Motor neuron (in vitro differentiated cells): ENCODE measurements at regions not wholly inside any gene's neighbourhood (a gene's known extent, or its start where the extent isn't known, plus 50 kb on each side); places are given as distances from the start of the nearest gene placed in this dataset.

Source experiments
- ATAC-seq, 8 experiments: fragments of 200-7000 bp; cut with Tn5 transposase; replicated peaks in 6 of 8; 2 replicates each; pipeline ENCODE4 v1.8.0; 2021; ENCODE audit warnings: mild to moderate bottlenecking in 8 of 8, moderate library complexity in 8 of 8
- H3K27ac ChIP-seq, 2 donors: fragments of 250-450 bp; sonication (Bioruptor Pico); 2 replicates each; pipeline ENCODE4 v1.9.0; 2021; ENCODE audit warnings: antibody characterized with exemption in 2 of 2, mild to moderate bottlenecking in 2 of 2, moderate library complexity in 1 of 2
- H3K4me1 ChIP-seq, 2 donors: fragments of 250-450 bp; sonication (Bioruptor Pico); replicated peaks in 1 of 2; 2 replicates each; pipeline ENCODE4 v1.6.1; 2021; ENCODE audit warnings: antibody characterized with exemption in 2 of 2, mild to moderate bottlenecking in 2 of 2, moderate library complexity in 1 of 2
- H3K4me3 ChIP-seq, 5 donors: fragments of 250-450 bp; sonication (Bioruptor Pico); 2 replicates each; pipeline ENCODE4 v1.9.0; 2021; ENCODE audit warnings: antibody characterized with exemption in 5 of 5, mild to moderate bottlenecking in 5 of 5, moderate library complexity in 4 of 5
- WGBS, 10 experiments: fragments of 450-650 bp; shearing (Covaris generic); methylation state at CpG; one replicate each; pipeline ENCODE4 v1.0.0; 2022; 5-methylcytosine and 5-hydroxymethylcytosine counted together
- in situ Hi-C, 9 experiments: fragments of 400-800 bp; cut with MboI; loops; one replicate each; pipeline ENCODE4 v1.15.0; 2021; ENCODE audit warnings: low sequenced_read_pairs in 9 of 9, low pct_unique_long_range_greater_than_20kb in 2 of 9; ENCODE audit not compliant: unreplicated experiment in 9 of 9

GRCh38 chr5:57601996-57602395 is 119.4 kb upstream of the ACTBL2 start:
- WGBS, 10 experiments: 32 to 94% (median 77%) methylated on average over 1 to 4 of the region's 4 CpGs; no CpG with 5 or more reads in 1 of the 10 experiments
- Histone ChIP-seq H3K27ac (no peak overlapping the region), H3K4me1 (no peaks in the 10 kb centered on the region), H3K4me3 (no peak overlapping the region)
- in situ Hi-C loops: no loop called here
- ATAC-seq: no peak

DNA sequence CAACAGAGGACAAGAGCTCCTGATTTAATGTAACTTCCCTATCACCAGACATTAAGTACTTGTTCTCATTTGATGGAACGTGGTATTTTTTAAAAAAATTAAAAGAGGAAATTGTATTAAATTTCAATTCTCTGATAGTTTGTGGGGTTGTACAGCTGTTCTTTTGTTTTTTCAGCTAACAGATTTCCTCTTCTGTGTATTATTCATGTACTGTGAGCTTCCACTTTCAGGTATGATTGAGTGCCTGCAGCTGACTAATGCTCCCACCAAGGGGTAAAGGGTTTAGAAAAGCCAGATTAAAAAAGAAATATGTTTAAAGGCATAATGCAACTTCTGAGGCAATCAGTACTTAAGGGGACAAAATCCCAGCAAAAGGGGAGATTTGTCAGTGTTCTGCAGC is 117.7 kb upstream of the ACTBL2 start:
- peaks cover 0 to 11% of the 10 kb centered on the region in 2 donors for H3K4me1 ChIP-seq
- H3K4me3 ChIP-seq: no peak overlapping the region
- no peak overlapping the region for H3K27ac ChIP-seq
- 50 to 89% (median 80%) methylated on average over 1 of the region's 1 CpG; no CpG with 5 or more reads in 5 of the 10 experiments for WGBS, 10 experiments
- no peak for ATAC-seq
- in situ Hi-C loops: no loop called here

GRCh38 chr5:57598756-57599155 is 116.1 kb upstream of the ACTBL2 start:
- no peak overlapping the region for H3K4me3 ChIP-seq
- no peak overlapping the region for H3K27ac ChIP-seq
- H3K4me1 ChIP-seq: peaks cover 0 to 19% of the 10 kb centered on the region in 2 donors
- 8 to 100% (median 50%) methylated on average over 1 to 3 of the region's 3 CpGs for WGBS, 10 experiments
- peak in 6 of 8 experiments; percentile 30 to 89 (median 44) for ATAC-seq
- in situ Hi-C loops: no loop called here

- ATAC-seq: peak in 1 of 8 experiments; percentile 15
- Histone ChIP-seq H3K4me3 (no peak overlapping the region), H3K27ac (no peak overlapping the region), H3K4me1 (peaks cover 0 to 19% of the 10 kb centered on the region in 2 donors)
- in situ Hi-C loops: no loop called here
- WGBS, 10 experiments: 73 to 100% (median 83%) methylated on average over 1 to 8 of the region's 10 CpGs; no CpG with 5 or more reads in 5 of the 10 experiments
These were observed 115.5 kb upstream of the ACTBL2 start for GRCh38 chr5:57598097-57598496.

DNA sequence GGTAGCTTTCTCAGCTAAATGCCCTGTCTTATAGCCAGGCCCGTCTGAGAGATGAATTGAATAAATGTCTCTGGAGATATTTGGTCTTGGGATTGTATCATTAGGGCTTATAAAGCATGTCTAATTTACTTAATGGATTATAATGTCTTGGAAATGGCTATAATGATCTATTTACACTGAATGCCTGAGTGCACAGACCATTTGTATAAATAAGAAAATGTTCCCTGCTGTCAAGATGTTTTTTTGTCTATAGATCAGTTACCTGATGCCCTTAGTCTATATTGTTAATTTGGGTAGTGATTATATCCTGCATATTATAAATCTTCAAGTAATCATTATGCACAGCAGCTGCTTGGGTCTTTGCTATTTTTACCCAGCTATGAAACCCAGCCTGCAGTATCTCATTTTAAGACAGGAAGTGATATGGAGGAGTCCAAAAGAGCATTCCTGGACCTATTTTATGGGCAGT is 112.9 kb upstream of the ACTBL2 start:
- H3K27ac ChIP-seq: no peak overlapping the region
- WGBS, 10 experiments: 0 to 86% (median 40%) methylated on average over 1 of the region's 1 CpG; no CpG with 5 or more reads in 3 of the 10 experiments
- ATAC-seq: peak in 5 of 8 experiments; percentile 69 to 90 (median 82)
- H3K4me1 ChIP-seq: peaks cover 0 to 19% of the 10 kb centered on the region in 2 donors
- in situ Hi-C loops: no loop called here
- H3K4me3 ChIP-seq: no peak overlapping the region

GRCh38 chr5:57594436-57594835 is 111.8 kb upstream of the ACTBL2 start:
- 0 to 100% (median 40%) methylated on average over 1 to 2 of the region's 6 CpGs; no CpG with 5 or more reads in 3 of the 10 experiments for WGBS, 10 experiments
- no peak for ATAC-seq
- H3K4me1 ChIP-seq: peaks cover 0 to 19% of the 10 kb centered on the region in 2 donors
- no peak overlapping the region for H3K4me3 ChIP-seq
- in situ Hi-C loops: no loop called here
- H3K27ac ChIP-seq: no peak overlapping the region

- in situ Hi-C loops: no loop called here
- Histone ChIP-seq H3K27ac (no peak overlapping the region), H3K4me1 (peaks cover 0 to 19% of the 10 kb centered on the region in 2 donors), H3K4me3 (no peak overlapping the region)
- no peak for ATAC-seq
- WGBS, 10 experiments: 8 to 94% (median 70%) methylated on average over 1 to 3 of the region's 3 CpGs; no CpG with 5 or more reads in 5 of the 10 experiments
These were observed 109.6 kb upstream of the ACTBL2 start for GRCh38 chr5:57592236-57592635.

- Histone ChIP-seq H3K4me1 (no peaks in the 10 kb centered on the region), H3K27ac (no peak overlapping the region), H3K4me3 (no peak overlapping the region)
- in situ Hi-C loops: no loop called here
- ATAC-seq: no peak
- 14 to 100% (median 83%) methylated on average over 1 of the region's 1 CpG; no CpG with 5 or more reads in 3 of the 10 experiments for WGBS, 10 experiments
These were observed 104.0 kb upstream of the ACTBL2 start for GRCh38 chr5:57586649-57587048.

GRCh38 chr5:57582578-57583070 is 100.0 kb upstream of the ACTBL2 start:
- 45 to 100% (median 79%) methylated on average over 1 to 3 of the region's 3 CpGs; no CpG with 5 or more reads in 1 of the 10 experiments for WGBS, 10 experiments
- in situ Hi-C loops: no loop called here

GRCh38 chr5:57581772-57582171 is 99.2 kb upstream of the ACTBL2 start:
- ATAC-seq: no peak
- in situ Hi-C loops: no loop called here
- Histone ChIP-seq H3K4me3 (no peak overlapping the region), H3K27ac (no peak overlapping the region), H3K4me1 (no peaks in the 10 kb centered on the region)
- 34 to 100% (median 80%) methylated on average over 1 to 2 of the region's 2 CpGs; no CpG with 5 or more reads in 3 of the 10 experiments for WGBS, 10 experiments

More at GRCh38 chr5:57582578-57583070, 100.0 kb upstream of the ACTBL2 start:
- Histone ChIP-seq H3K4me3 (no peak overlapping the region), H3K4me1 (no peaks in the 10 kb centered on the region), H3K27ac (no peak overlapping the region)
- no peak for ATAC-seq

GRCh38 chr5:57581222-57581621 is 98.6 kb upstream of the ACTBL2 start:
- 33 to 96% (median 67%) methylated on average over 2 to 4 of the region's 4 CpGs for WGBS, 10 experiments
- in situ Hi-C loops: no loop called here
- ATAC-seq: no peak

DNA sequence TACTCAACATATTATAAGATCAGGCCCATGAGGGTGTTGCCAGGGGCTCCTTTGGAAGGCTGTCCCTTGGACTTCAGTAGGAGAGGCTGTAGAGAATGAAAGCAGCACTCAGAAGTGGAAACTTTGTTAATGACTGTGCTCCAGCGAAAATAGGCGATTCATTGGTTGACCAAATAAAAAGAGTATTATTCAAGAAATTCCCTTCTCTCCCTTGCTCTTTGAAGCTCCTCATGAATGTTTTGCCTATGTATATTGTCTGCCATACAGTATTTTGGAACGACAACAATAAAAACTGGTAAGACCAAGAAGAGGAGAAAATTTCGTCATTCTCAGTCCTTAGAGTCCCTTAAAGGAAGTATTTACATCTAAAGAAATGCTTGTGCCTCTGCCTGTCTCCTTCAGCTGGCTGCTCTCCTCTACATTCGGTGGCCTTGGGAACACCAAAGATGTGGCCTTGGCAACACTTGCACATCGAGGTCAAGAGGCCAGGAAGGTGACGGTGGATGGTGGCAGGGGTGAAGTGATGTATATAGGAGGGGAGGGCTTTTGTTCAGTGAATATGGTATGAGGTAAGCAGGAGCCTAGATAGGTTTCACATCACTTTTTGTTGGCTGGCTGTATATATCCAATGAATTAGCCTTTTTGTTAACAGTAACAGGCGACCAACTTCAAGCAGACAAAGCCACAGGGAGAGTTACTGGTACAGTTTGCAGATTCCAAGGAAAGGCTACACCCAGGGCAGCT is 95.0 kb upstream of the ACTBL2 start:
- ATAC-seq: no peak
- in situ Hi-C loops: no loop called here
- H3K4me1 ChIP-seq: peaks cover 0 to 7% of the 10 kb centered on the region in 2 donors
- WGBS, 10 experiments: 0 to 89% (median 71%) methylated on average over 1 to 8 of the region's 8 CpGs; no CpG with 5 or more reads in 1 of the 10 experiments
- no peak overlapping the region for H3K27ac ChIP-seq
- H3K4me3 ChIP-seq: no peak overlapping the region

More at GRCh38 chr5:57581222-57581621, 98.6 kb upstream of the ACTBL2 start:
- Histone ChIP-seq H3K4me1 (no peaks in the 10 kb centered on the region), H3K27ac (no peak overlapping the region), H3K4me3 (no peak overlapping the region)

- in situ Hi-C loops: no loop called here
- H3K27ac ChIP-seq: no peak overlapping the region
- ATAC-seq: no peak
- WGBS, 10 experiments: 20 to 96% (median 72%) methylated on average over 1 to 6 of the region's 6 CpGs; no CpG with 5 or more reads in 1 of the 10 experiments
- H3K4me1 ChIP-seq: peaks cover 0 to 7% of the 10 kb centered on the region in 2 donors
- H3K4me3 ChIP-seq: no peak overlapping the region
These were observed 93.7 kb upstream of the ACTBL2 start for GRCh38 chr5:57576317-57576716.
